ENCODE measurements at regions not wholly inside any gene's neighbourhood (a gene's known extent, or its start where the extent isn't known, plus 50 kb on each side); places are given as distances from the start of the nearest gene placed in this dataset.

DNA sequence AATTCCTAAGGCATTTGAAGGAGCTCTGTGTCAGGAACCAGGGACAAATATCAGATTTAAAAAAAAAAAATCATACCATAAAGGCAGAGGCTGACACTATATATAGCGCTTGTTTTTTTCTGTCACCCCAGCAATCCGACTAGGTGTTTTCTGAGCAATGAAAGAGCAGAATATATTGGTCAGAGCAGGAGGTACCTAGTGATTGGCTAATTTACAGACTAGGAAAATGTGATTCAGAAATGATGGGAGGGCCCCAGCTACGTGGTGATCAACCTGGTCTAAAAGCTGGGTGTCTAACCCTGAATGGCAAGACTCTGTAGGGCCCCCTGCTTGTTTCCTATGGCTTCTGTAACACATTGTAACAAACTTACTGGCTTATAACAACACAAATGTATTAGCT lies 195.5 kb upstream of the XYLT1 start:
- DNase-seq (no peak), ATAC-seq (no peak)

DNA sequence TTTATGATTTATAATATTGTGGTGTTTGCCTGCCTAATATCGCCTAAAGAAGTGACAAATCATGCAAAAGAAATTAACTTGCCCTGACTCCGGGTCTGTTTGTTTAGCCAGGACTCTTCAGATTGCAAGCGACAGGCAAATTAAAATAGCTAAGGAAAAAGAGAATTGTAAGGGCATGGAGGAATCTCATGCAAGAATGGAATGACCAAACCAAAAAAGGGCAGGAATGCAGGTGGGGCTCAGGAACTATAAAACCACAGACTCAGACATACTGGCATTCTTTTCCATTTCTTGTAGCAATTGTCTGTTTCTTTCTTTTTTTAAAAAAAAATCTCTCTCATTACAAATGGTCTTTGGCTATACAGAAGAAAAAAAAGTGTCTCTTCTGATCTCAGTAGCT lies 188.1 kb upstream of the XYLT1 start:
- ATAC-seq (no peak), DNase-seq (no peak)
- intact Hi-C loops (cut with DNase I, micrococcal nuclease), result no loop called here

More for the DNA sequence above, 195.5 kb upstream of the XYLT1 start:
- intact Hi-C loops (cut with DNase I, micrococcal nuclease), result loop anchor here in 1 of 2 donors (10.0 kb wide), 1 partner anchor 701 kb away; no protein-coding TSS in a partner anchor

DNA sequence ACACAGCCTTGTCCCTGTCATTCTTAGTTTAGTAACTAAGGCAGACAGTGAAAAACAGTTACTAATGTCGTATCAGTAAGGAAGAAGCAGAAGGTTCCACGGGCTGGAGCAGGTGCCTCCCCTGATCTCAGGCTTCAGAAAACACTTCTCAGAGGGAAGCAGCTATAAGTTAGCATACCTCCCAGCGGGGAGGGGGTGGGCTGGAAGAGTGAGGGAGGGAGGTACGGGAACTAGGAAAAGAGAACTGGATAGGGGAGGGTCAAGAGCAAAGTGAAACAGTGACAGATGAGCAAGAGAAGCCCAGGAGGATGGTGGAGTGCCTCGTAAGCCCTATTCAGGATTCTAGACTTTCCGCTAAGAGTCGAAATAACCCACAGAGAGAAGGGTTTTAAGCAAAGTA lies 186.3 kb upstream of the XYLT1 start:
- DNase-seq (no peak), ATAC-seq (no peak)
- intact Hi-C loops (cut with DNase I, micrococcal nuclease), result no loop called here

DNA sequence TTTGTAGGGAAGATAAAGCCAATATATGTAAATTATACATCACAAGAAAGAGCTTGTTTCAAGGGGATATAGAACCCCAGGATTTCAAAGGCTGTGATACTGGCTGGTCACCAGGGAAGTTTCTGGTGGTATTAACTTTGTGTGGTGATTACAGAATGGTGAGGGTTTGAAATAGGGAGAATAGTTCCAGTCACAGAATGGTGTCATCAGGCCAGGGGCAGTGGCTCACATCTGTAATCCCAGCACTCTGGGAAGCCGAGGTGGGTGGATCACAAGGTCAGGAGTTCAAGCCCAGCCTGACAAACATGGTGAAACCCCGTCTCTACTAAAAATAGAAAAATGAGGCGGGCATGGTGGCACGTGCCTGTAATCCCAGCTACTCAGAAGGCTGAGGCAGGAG lies 183.8 kb upstream of the XYLT1 start:
- ATAC-seq, result no peak
- no peak for DNase-seq
- intact Hi-C loops (cut with DNase I, micrococcal nuclease), result no loop called here

DNA sequence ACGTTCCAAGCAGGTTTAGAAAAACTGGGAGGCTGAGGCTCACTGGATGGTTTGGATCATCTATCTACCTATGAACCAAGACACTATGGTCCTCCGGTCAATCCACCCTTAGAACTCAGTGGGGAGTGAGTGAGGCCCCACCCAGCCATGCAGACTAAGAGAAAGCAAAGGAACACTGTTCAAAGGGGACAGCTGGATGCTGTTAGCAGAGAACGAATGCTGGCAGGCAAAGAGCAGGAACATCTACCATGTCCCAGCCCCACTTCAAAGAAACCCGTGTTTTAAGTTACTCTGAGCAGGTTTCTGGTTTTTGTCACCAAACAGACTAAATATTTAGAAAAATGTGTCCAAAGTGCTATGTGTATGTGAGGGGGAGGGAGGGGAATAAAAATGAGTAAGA lies 183.4 kb upstream of the XYLT1 start:
- no peak for ATAC-seq
- no peak for DNase-seq
- intact Hi-C loops (cut with DNase I, micrococcal nuclease), result no loop called here

DNA sequence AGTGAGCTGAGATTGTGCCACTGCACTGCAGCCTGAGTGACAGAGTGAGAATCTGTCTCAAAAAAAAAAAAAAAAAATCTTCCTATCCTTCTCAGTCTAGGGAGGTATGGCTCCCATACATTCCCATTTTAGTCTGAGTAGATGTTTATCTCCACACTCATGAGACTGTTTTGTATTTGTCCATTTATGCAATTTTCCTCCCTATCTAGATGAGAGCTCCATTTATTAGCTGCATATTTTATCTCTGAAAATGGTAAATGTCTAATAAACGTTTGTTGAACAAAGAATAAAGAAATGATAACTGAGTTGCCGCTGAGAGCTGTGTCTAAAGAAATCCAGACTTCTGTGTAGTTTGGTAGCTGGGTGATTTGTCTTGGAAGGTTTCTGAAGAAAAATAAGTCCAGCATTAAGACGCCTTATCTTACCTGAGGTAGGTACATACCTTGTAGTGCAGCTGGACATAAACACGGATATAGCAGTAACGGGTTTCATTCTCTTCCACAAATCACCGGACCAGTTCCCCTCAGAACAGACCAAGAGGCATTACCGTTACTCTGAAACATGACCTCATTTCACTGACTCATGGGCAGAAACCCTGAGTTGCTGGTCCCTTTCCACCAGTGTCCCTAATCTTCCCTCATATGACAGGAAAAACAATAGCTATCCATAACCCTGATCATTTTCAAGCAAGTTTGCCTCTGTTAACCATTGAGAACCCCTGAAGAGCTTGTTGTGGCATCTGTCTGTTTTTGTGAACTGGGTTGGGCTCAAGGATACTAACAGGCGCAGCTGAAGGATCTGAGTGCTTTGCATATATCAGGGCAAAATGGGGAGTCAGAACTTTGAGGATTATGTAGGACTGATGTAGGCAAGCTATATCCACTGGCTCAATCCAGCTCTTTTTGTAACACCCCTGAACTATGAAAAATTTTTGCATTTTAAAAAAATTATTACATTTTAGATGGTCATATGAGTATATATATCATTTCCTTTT lies 177.4 kb upstream of the XYLT1 start:
- no peak for DNase-seq

DNA sequence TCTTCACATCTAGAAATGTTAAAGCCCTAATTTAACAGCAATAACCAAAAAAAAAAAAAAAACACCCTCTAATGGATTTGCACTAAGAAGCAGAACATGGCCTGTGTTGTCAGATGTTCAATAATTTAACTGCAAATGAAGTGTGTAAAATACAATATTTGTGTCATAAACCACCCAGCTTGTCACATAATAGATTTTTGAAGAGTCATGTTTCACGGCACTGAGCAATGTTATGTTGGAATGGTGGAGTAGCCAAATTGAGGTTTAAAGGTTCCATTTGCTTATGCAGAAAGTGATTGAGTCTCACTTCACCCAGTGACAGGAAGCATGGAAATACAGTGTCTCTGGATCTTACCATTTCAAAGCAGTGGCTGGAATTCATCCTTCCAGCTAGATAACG lies 173.2 kb upstream of the XYLT1 start:
- no peak for DNase-seq
- intact Hi-C loops (cut with DNase I, micrococcal nuclease), result no loop called here
- no peak for ATAC-seq

More for the DNA sequence above, 177.4 kb upstream of the XYLT1 start:
- intact Hi-C loops (cut with DNase I, micrococcal nuclease), result no loop called here
- no peak for ATAC-seq

DNA sequence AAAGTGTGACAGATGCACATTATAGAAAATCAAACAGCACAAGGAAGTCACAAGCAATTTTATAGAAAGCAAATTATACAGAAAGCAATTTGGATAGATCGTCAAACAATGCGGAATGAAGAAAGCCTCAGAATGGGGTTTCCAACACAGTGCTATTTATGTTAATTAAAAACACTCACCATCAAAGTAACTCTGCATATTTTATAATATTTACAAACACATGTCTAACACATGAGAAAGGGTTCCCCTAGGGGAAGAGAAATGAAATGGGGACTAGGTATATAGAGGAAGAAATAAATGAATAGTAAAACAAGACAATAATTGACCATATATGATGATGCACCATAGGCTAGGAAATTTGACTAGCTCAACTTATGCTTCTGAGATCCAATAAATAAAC lies 171.2 kb upstream of the XYLT1 start:
- no peak for DNase-seq
- no peak for ATAC-seq
- intact Hi-C loops (cut with DNase I, micrococcal nuclease), result no loop called here

DNA sequence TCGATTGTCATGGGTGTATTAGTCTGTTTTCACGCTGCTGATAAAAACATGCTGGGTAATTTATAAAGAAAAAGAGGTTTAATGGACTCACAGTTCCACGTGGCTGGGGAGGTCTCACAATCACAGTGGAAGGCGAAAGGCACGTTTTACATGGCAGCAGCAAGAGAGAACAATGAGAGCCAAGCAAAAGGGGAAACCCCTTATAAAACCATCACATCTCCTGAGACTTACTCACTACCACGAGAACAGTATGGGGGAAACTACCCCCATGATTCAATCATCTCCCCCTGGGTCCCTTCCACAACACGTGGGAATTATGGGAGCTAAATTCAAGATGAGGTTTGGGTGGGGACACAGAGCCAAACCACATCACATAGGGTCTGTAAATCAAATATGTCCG lies 167.4 kb upstream of the XYLT1 start:
- no peak for DNase-seq
- intact Hi-C loops (cut with DNase I, micrococcal nuclease), result no loop called here

DNA sequence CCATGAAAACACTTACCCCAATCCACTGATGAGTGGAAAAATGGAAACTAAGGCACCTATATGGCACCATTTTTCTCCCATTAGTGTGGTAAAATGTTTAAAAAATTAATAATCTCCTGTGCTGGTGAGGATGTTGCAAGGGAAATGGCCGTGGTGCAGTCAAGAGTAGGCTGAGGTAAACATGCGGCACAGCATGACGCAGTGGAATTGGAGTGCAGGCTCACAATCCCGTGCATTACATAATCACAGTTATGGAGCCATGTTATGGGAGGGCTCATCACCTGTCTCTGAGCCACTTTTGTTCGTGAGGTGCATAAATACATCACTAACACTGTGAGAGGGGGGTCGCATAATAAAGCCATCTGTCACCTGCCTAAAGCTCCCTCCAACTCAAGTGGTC lies 164.4 kb upstream of the XYLT1 start:
- DNase-seq (no peak), ATAC-seq (no peak)
- intact Hi-C loops (cut with DNase I, micrococcal nuclease), result no loop called here

More for the DNA sequence above, 167.4 kb upstream of the XYLT1 start:
- ATAC-seq, result no peak

DNA sequence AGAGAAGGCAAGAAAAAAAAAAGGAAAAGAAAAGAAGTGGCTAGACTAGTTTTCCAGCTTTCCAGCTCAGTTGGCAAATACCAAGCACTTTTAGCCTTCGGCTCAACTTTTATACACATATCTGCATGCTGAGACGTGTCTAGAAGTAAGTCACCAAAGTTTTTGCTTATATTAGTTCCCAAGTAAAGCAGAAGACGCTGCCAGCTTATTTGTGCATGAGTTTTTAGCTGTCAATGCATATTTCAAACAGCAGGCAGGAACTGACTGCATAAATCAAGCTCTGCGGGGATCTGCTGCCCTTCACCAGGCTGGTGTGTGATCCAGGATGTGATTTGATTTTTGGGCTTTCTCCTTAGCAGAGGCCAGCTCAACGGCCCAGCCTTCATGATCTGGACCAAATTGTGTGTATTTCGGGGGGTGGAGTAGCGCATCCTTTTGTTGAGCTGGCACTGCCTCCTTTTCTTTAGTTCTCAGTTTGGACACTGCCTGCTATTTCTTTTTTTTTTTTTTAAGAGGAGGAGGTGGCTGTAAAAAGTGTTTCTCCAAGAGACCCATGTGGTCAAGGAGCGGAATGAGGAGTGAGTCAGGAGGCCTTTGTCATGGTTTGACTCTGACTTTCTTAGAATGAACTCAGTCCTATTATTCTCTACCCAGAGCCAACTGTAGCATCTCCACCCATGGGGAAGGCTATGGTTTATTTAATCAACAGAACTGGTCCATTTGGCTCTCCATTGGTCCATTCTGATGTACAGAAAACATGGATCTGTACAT lies 162.6 kb upstream of the XYLT1 start:
- ATAC-seq (no peak), DNase-seq (no peak)
- intact Hi-C loops (cut with DNase I, micrococcal nuclease), result no loop called here

DNA sequence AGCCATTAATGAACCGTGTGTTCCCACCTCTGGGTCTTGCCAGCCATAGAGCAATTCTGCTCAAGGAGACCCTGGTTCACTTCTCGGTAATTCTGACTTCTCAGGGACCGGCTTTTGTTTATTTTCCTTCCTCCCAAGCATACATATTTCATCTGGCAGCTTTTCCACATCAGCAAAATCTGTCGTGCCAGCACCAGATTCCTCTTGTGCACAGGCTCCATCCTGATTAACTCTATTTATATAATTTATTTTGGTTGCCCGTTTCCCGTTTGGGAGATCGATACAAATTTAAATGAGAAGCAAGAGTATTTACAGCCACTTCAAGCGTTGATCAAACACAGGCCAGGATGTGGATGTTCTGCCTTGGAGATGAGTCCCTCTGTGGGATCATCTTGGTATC lies 161.9 kb upstream of the XYLT1 start:
- intact Hi-C loops (cut with DNase I, micrococcal nuclease), result no loop called here
- ATAC-seq, result no peak

DNA sequence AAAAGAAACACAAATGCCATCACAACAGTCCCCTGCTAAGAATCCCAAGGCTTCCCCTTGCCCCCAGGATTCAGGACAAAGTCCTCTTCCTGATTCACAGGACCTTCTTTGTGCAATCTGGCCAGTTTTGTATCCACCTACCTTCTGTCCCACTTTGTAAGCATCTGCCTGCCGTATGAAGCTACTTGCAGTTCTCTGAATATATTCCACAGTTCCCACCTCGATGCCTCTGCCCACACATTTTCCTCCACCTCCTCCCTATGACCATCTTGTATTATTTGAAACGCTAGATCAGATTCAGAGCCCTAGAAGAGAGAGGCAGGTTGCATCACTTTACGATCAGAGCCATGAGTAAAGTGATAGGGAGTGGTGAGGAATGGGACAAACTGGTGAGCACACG lies 159.2 kb upstream of the XYLT1 start:
- intact Hi-C loops (cut with DNase I, micrococcal nuclease), result no loop called here
- ATAC-seq (no peak), DNase-seq (no peak)

More for the DNA sequence above, 161.9 kb upstream of the XYLT1 start:
- no peak for DNase-seq

DNA sequence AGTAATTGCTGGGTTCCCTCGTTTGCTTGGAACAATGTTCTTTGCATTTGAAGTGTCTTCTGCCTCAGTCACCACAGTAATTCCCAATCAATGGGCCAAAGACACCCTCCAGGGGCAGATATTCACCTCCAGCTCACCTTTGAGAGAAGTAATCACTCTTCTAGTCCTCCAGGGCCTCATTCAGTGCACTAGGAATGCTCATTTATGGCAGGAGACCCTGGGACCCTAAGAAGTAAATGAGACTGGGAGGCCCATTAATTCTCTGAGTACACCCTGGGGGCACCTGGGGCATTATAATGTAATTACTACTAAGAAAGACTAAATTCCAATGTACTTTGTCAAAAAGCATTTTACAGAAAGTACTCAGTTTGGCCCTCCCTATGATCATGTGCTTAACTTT lies 158.2 kb upstream of the XYLT1 start:
- no peak for ATAC-seq
- intact Hi-C loops (cut with DNase I, micrococcal nuclease), result no loop called here
- no peak for DNase-seq

DNA sequence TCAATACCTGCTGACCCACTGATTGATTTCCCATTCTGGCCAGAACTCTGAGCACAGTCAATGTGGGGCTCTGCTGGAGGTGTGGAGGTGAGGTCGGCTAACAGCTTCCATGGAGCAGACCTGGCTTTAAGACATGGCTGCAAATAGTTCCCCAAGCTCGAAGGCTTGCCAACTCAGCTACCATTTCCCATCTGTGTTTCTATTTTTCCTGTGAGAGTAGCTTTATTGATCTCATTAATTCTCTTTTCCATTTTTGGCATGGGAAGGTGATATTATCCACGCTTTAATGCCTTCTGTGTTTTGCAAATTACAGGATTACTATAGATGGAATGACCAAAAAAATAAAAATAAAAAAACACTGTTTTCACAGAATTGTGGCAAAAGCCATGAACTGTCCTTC lies 151.6 kb upstream of the XYLT1 start:
- DNase-seq (no peak), ATAC-seq (no peak)
- intact Hi-C loops (cut with DNase I, micrococcal nuclease), result no loop called here

DNA sequence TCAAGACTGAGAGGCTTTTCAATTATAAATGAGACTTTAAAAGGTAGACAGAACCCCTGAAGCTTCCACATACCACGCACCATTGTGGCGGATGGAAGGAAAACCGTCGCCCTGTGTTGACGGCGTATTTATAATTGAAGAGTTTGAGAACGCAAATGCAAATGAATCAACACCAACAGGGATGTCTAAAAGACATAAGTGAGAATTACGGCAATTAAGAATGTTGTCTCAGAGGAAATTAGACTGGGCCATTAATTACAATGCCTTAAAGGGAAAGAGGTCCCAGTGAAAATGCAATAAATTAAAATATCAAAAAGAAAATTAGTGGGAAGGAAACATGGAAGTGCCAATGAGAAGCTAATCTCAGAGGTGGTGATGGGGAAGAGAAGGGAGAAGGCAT lies 148.5 kb upstream of the XYLT1 start:
- intact Hi-C loops (cut with DNase I, micrococcal nuclease), result no loop called here
- no peak for ATAC-seq
- DNase-seq, result no peak

DNA sequence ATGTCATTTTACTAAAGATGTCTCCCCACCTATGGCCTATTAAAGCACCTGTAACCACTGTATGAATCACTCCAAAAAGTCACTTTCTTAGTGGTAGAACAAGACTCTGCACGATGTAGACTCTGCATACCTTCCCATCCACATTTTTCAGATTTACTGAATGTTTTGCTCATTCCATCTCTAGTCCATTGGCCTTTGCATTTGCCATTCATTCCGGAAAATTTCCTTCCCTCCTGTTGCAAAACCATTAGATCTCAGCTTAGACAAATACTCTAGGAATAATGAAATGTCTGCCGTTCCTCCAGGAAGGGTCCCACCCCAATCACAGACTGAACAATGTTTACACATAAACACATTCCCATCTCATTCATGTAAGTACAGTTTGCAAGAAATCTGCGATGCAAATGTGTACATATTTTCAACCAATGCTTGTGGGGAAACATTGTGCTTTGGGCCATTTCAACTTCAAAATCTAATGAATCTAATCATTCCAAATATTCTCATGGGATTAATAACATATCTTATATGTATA lies 146.3 kb upstream of the XYLT1 start:
- DNase-seq (no peak), ATAC-seq (no peak)
- intact Hi-C loops (cut with DNase I, micrococcal nuclease), result no loop called here

DNA sequence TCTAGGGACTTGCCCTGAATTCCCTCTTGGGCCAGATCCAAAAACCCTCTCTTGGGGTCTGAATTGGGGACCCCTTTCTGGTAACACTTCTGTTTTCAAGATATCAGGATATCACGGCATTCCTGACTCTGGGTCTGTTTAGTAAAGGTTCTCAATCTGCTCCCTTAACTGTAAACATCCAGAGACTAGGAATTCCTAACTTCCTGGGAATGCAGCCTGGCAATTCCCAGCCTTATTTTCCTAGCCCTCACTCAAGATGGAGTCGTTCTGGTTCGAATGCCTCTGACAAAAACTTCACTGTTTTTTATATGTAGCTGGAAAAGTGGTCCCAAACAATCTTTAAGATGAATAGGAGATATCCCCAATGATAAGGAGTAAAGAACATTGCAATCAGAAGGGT lies 141.6 kb upstream of the XYLT1 start:
- intact Hi-C loops (cut with DNase I, micrococcal nuclease), result no loop called here

DNA sequence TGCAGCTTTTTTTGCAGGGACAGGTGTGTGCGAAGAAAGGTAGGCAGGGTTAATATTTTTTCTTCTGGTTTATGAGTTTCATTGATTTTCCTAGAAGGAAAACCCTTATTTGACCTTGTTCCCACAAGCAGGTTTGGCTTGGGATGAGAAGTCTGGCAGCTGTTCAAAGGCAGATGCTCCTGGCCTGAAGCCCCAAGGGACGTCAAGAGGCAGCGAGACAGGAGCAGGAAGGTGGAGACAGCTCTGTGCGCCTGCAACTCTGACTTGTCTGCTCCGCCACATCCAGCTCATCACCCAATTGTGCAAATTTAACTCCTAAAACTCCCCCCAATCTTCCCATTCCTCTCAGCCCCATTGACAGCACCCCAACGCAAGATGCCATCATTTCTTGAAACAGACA lies 136.8 kb upstream of the XYLT1 start:
- DNase-seq, result no peak
- intact Hi-C loops (cut with DNase I, micrococcal nuclease), result no loop called here
- ATAC-seq, result no peak

More for the DNA sequence above, 141.6 kb upstream of the XYLT1 start:
- no peak for ATAC-seq
- no peak for DNase-seq

DNA sequence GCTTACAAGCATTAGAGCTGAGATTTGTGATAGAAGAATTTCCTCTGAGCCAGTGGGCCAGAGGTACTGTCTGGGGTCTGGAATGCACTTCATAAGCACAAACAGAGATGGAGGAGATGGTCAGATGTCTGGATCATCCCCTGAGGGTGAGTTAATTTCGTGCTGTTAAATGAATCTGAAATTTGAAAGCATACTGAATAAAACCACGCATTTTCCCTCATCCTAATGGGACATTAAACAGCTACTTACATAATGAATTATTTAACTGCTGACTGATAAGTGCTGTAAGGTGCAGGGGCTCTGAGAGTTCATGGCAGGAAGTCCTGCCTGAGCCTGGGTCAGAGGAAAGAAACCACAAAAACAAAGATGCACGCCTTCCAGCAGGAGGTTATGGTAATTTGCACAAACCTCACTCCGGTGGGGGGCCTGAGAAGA lies 136.3 kb upstream of the XYLT1 start:
- intact Hi-C loops (cut with DNase I, micrococcal nuclease), result no loop called here
- DNase-seq, result no peak
- no peak for ATAC-seq

Measured in left colon (tissue), 2 donors.